ENCODE measurements at regions not wholly inside any gene's neighbourhood (a gene's known extent, or its start where the extent isn't known, plus 50 kb on each side); places are given as distances from the start of the nearest gene placed in this dataset.

DNA sequence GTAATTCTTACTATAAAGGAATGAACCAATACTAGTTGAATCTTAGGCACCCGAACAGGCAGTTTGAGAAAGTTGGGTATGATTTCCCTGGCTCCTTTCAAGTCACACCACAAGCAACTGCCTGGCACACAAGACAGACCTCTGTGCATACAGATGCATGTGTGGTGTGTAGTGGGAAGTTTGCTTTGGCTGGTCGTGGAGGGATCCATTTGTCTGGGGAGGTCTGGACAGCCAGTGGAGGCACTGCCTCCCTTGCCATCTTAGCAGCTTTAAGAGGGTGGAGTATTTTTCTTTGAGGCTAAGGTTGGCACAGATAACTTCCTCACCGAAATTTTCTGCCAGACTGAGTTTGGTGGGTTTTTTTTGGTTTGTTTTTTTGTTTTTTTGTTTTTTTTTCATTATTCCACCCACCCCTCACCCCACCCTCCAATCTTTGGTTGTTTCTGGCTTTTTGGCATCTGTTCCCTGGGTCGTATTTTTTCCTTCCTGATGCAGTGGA lies 97.1 kb downstream of the TMEM212 start:
- Histone ChIP-seq H3K27me3 (ENCODE audit: control insufficient read depth in 2 of 2, insufficient read depth in 2 of 2, low read length in 2 of 2) (no peaks in the 10 kb centered on the region), H3K36me3 (ENCODE audit: control insufficient read depth in 2 of 2, insufficient read depth in 2 of 2, low read length in 2 of 2) (no peaks in the 10 kb centered on the region), H3K4me3 (ENCODE audit: low read length in 2 of 2) (no peak overlapping the region), H3K4me1 (ENCODE audit: control insufficient read depth in 2 of 2, insufficient read depth in 2 of 2, low read length in 2 of 2) (peaks cover 0 to 9% of the 10 kb centered on the region in 2 donors), H3K9me3 (ENCODE audit: control insufficient read depth in 2 of 2, low read length in 2 of 2) (no peaks in the 10 kb centered on the region), H3K9ac (ENCODE audit: low read depth in 1 of 2, low read length in 2 of 2) (no peak overlapping the region), H3K27ac (ENCODE audit: low read depth in 2 of 2, low read length in 2 of 2) (no peak overlapping the region)

DNA sequence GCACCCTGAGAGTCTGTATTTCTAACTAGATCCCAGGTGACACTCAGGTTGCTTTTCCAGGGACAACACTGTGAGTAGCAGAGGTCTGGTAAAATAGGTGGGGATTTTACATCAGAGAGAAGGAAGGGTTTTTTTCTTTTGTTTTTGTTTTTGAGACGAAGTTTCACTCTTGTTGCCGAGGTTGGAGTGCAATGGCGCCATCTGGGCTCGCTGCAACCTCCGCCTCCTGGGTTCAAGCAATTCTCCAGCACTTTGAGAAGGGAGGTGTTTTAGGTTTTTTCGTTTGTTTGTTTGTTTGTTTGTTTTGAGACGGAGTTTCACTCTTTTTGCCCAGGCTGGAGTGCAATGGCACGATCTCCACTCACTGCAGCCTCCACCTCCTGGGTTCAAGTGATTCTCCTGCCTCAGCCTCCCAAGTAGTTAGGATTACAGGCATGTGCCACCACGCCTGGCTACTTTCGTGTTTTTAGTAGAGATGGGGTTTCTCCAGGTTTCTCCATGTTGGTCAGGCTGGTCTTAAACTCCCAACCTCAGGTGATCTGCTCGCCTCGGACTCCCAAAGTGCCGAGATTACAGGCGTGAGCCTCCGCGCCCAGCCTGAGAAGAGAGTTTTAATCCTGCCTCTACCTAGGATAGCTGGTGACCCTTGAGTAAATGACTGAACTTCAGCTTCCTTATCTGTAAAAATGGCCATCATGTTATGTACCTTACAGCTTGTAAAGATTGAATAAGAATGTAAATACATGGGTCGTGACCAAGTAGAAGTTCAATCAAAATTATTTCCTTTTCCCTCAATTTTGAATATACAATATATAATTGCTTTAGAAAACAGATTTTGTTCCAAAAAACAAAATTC lies 95.9 kb upstream of the FNDC3B start:
- Histone ChIP-seq H3K27me3 (ENCODE audit: control insufficient read depth in 2 of 2, insufficient read depth in 2 of 2, low read length in 2 of 2) (no peaks in the 10 kb centered on the region), H3K9me3 (ENCODE audit: control insufficient read depth in 2 of 2, low read length in 2 of 2) (no peaks in the 10 kb centered on the region)

GRCh38 chr3:171944118-171945016 lies 95.0 kb upstream of the FNDC3B start:
- Histone ChIP-seq H3K4me1 (ENCODE audit: control insufficient read depth in 2 of 2, insufficient read depth in 2 of 2, low read length in 2 of 2) (peaks cover 0 to 9% of the 10 kb centered on the region in 2 donors), H3K27me3 (ENCODE audit: control insufficient read depth in 2 of 2, insufficient read depth in 2 of 2, low read length in 2 of 2) (no peaks in the 10 kb centered on the region), H3K27ac (ENCODE audit: low read depth in 2 of 2, low read length in 2 of 2) (no peak overlapping the region), H3K9me3 (ENCODE audit: control insufficient read depth in 2 of 2, low read length in 2 of 2) (no peaks in the 10 kb centered on the region), H3K9ac (ENCODE audit: low read depth in 1 of 2, low read length in 2 of 2) (no peak overlapping the region), H3K36me3 (ENCODE audit: control insufficient read depth in 2 of 2, insufficient read depth in 2 of 2, low read length in 2 of 2) (no peaks in the 10 kb centered on the region), H3K4me3 (ENCODE audit: low read length in 2 of 2) (no peak overlapping the region)

More for the DNA sequence above, 95.9 kb upstream of the FNDC3B start:
- Histone ChIP-seq H3K4me1 (ENCODE audit: control insufficient read depth in 2 of 2, insufficient read depth in 2 of 2, low read length in 2 of 2) (peaks cover 0 to 9% of the 10 kb centered on the region in 2 donors), H3K27ac (ENCODE audit: low read depth in 2 of 2, low read length in 2 of 2) (no peak overlapping the region), H3K36me3 (ENCODE audit: control insufficient read depth in 2 of 2, insufficient read depth in 2 of 2, low read length in 2 of 2) (no peaks in the 10 kb centered on the region), H3K9ac (ENCODE audit: low read depth in 1 of 2, low read length in 2 of 2) (no peak overlapping the region), H3K4me3 (ENCODE audit: low read length in 2 of 2) (no peak overlapping the region)

DNA sequence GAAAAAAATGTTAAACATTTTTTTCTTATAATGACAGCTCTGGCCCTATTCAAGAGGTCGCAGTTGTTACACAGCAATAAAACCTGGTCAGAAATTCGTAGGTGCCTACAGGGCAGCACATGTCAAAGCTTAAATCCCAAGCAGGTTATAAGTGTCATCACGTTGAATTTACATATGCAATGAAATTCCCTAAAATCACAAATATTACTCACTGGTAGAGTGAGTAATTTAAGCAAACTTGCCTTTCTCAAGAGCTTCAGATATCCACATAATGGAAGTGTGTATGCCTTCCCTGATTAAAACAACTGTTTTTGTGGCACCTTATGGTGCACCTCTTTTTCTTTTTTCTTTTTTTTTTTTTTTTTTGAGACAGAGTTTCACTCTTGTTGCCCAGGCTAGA lies 90.7 kb upstream of the FNDC3B start:
- peaks cover 4 to 7% of the 10 kb centered on the region in 2 donors for H3K4me1 ChIP-seq (ENCODE audit: control insufficient read depth in 2 of 2, insufficient read depth in 2 of 2, low read length in 2 of 2)
- no peaks in the 10 kb centered on the region for H3K36me3 ChIP-seq (ENCODE audit: control insufficient read depth in 2 of 2, insufficient read depth in 2 of 2, low read length in 2 of 2)
- no peak overlapping the region for H3K4me3 ChIP-seq (ENCODE audit: low read length in 2 of 2)
- H3K27ac ChIP-seq (ENCODE audit: low read depth in 2 of 2, low read length in 2 of 2) = no peak overlapping the region
- H3K27me3 ChIP-seq (ENCODE audit: control insufficient read depth in 2 of 2, insufficient read depth in 2 of 2, low read length in 2 of 2) = no peaks in the 10 kb centered on the region
- H3K9me3 ChIP-seq (ENCODE audit: control insufficient read depth in 2 of 2, low read length in 2 of 2) = no peaks in the 10 kb centered on the region
- no peak overlapping the region for H3K9ac ChIP-seq (ENCODE audit: low read depth in 1 of 2, low read length in 2 of 2)

GRCh38 chr3:171949554-171949953 lies 89.8 kb upstream of the FNDC3B start:
- H3K4me3 ChIP-seq (ENCODE audit: low read length in 2 of 2) = no peak overlapping the region
- peaks cover 1 to 4% of the 10 kb centered on the region in 2 donors for H3K4me1 ChIP-seq (ENCODE audit: control insufficient read depth in 2 of 2, insufficient read depth in 2 of 2, low read length in 2 of 2)
- no peak overlapping the region for H3K9ac ChIP-seq (ENCODE audit: low read depth in 1 of 2, low read length in 2 of 2)
- no peak overlapping the region for H3K27ac ChIP-seq (ENCODE audit: low read depth in 2 of 2, low read length in 2 of 2)
- H3K27me3 ChIP-seq (ENCODE audit: control insufficient read depth in 2 of 2, insufficient read depth in 2 of 2, low read length in 2 of 2) = no peaks in the 10 kb centered on the region
- no peaks in the 10 kb centered on the region for H3K9me3 ChIP-seq (ENCODE audit: control insufficient read depth in 2 of 2, low read length in 2 of 2)
- no peaks in the 10 kb centered on the region for H3K36me3 ChIP-seq (ENCODE audit: control insufficient read depth in 2 of 2, insufficient read depth in 2 of 2, low read length in 2 of 2)

DNA sequence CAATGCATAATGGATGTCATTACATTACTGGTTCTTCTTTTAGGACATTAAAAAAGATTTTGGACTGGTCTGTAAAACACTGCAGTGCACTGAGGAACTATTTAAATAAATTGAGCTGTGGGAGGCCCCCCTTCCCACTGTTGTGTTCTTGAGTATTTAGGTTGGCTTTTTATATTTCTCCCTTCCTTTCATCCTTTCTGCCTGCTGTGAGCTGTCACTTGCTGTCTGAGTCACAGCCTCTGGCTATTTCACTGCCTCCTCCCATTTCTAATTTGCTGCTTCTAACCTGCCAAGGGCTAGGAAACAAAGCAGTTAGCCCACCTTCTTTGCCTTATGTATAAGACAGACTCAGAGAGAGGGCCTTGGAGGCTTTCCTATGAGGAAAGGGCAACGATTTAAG lies 89.0 kb upstream of the FNDC3B start:
- peaks cover 0 to 4% of the 10 kb centered on the region in 2 donors for H3K4me1 ChIP-seq (ENCODE audit: control insufficient read depth in 2 of 2, insufficient read depth in 2 of 2, low read length in 2 of 2)
- H3K27me3 ChIP-seq (ENCODE audit: control insufficient read depth in 2 of 2, insufficient read depth in 2 of 2, low read length in 2 of 2) = no peaks in the 10 kb centered on the region
- no peak overlapping the region for H3K27ac ChIP-seq (ENCODE audit: low read depth in 2 of 2, low read length in 2 of 2)
- no peaks in the 10 kb centered on the region for H3K36me3 ChIP-seq (ENCODE audit: control insufficient read depth in 2 of 2, insufficient read depth in 2 of 2, low read length in 2 of 2)
- H3K9me3 ChIP-seq (ENCODE audit: control insufficient read depth in 2 of 2, low read length in 2 of 2) = no peaks in the 10 kb centered on the region
- H3K9ac ChIP-seq (ENCODE audit: low read depth in 1 of 2, low read length in 2 of 2) = no peak overlapping the region
- no peak overlapping the region for H3K4me3 ChIP-seq (ENCODE audit: low read length in 2 of 2)

- Histone ChIP-seq H3K4me1 (ENCODE audit: control insufficient read depth in 2 of 2, insufficient read depth in 2 of 2, low read length in 2 of 2) (peaks cover 0 to 4% of the 10 kb centered on the region in 2 donors), H3K9me3 (ENCODE audit: control insufficient read depth in 2 of 2, low read length in 2 of 2) (no peaks in the 10 kb centered on the region), H3K27me3 (ENCODE audit: control insufficient read depth in 2 of 2, insufficient read depth in 2 of 2, low read length in 2 of 2) (no peaks in the 10 kb centered on the region), H3K27ac (ENCODE audit: low read depth in 2 of 2, low read length in 2 of 2) (no peak overlapping the region), H3K4me3 (ENCODE audit: low read length in 2 of 2) (no peak overlapping the region), H3K36me3 (ENCODE audit: control insufficient read depth in 2 of 2, insufficient read depth in 2 of 2, low read length in 2 of 2) (no peaks in the 10 kb centered on the region), H3K9ac (ENCODE audit: low read depth in 1 of 2, low read length in 2 of 2) (no peak overlapping the region)
Measured at GRCh38 chr3:171951597-171951996, 87.8 kb upstream of the FNDC3B start.

DNA sequence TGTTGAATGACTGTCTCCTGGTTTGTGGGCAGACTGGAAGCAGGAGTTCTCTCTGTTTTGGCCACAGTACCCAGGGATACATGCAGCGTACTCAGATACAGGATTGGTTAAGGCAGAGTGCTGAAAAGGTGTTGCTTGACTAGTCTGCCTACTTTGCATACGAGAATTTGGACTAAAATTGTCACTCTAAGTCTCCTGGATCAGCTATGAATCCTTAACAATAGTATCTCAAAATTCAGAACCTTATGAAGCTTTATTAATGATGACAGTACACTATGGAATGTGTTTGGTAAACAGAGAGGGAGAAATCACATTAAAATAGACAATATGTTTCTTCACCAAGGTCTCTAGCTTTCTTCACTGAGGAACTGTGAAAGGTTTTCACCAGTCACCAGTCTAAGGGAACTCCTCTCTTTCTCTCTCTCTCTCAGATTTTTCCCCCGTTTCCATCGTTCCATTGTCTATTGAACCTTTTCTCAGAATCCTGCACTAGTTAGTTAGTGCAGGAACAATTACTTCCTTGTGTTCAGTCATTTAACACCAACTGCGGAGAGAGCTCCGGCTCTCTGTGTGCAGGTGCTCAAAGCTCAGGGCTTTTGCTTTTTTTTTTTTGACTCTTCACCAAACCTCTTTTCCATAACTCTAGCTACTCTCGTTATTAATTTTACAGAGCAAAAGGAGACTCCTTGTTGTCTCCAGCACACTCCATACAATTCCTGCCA lies 85.9 kb upstream of the FNDC3B start:
- Histone ChIP-seq H3K4me3 (ENCODE audit: low read length in 2 of 2) (no peak overlapping the region), H3K27me3 (ENCODE audit: control insufficient read depth in 2 of 2, insufficient read depth in 2 of 2, low read length in 2 of 2) (no peaks in the 10 kb centered on the region), H3K9me3 (ENCODE audit: control insufficient read depth in 2 of 2, low read length in 2 of 2) (no peaks in the 10 kb centered on the region), H3K4me1 (ENCODE audit: control insufficient read depth in 2 of 2, insufficient read depth in 2 of 2, low read length in 2 of 2) (peaks cover 0 to 4% of the 10 kb centered on the region in 2 donors), H3K9ac (ENCODE audit: low read depth in 1 of 2, low read length in 2 of 2) (no peak overlapping the region), H3K27ac (ENCODE audit: low read depth in 2 of 2, low read length in 2 of 2) (no peak overlapping the region), H3K36me3 (ENCODE audit: control insufficient read depth in 2 of 2, insufficient read depth in 2 of 2, low read length in 2 of 2) (no peaks in the 10 kb centered on the region)

GRCh38 chr3:171954690-171955383 lies 84.5 kb upstream of the FNDC3B start:
- Histone ChIP-seq H3K4me3 (ENCODE audit: low read length in 2 of 2) (no peak overlapping the region), H3K4me1 (ENCODE audit: control insufficient read depth in 2 of 2, insufficient read depth in 2 of 2, low read length in 2 of 2) (peaks cover 3 to 4% of the 10 kb centered on the region in 2 donors), H3K9ac (ENCODE audit: low read depth in 1 of 2, low read length in 2 of 2) (no peak overlapping the region), H3K27ac (ENCODE audit: low read depth in 2 of 2, low read length in 2 of 2) (no peak overlapping the region), H3K36me3 (ENCODE audit: control insufficient read depth in 2 of 2, insufficient read depth in 2 of 2, low read length in 2 of 2) (no peaks in the 10 kb centered on the region), H3K27me3 (ENCODE audit: control insufficient read depth in 2 of 2, insufficient read depth in 2 of 2, low read length in 2 of 2) (no peaks in the 10 kb centered on the region), H3K9me3 (ENCODE audit: control insufficient read depth in 2 of 2, low read length in 2 of 2) (no peaks in the 10 kb centered on the region)
